ENCODE measurements at regions not wholly inside any gene's neighbourhood (a gene's known extent, or its start where the extent isn't known, plus 50 kb on each side); places are given as distances from the start of the nearest gene placed in this dataset.
A peak's percentile ranks its signal among the peaks of the same experiment; 100 is the strongest.
"Not testable (repeated sequence)": the region's sequence is repeated elsewhere in the genome, so short reads cannot be mapped to it uniquely, and the experiment has no call there.

DNA sequence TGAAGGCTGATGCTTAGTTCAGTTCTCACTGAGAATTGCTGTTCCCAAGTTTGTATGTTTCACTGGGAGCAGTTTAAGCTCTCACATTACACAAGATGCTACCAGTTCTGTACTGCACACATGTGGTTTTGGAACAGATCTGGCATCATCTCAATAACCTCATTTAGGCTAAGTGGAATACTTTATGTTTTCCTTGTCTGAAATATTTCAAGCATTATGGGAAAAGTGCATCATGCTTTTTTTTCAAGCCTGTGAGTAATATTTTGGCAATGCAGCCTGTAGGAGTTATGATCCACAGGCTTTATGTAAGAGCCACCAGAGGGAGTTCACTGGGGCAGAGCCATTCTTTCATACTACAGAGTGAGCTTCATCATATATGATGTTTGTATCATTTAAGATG is 141.5 kb downstream of the OR4C45 start:
- Histone ChIP-seq H3K9ac (ENCODE audit: low read length in 5 of 5) (no peak overlapping the region), H3K27me3 (ENCODE audit: control insufficient read depth in 5 of 5, insufficient read depth in 4 of 5, low read length in 5 of 5) (no peaks in the 10 kb centered on the region), H3K36me3 (ENCODE audit: control insufficient read depth in 5 of 5, insufficient read depth in 5 of 5, low read length in 5 of 5) (no peaks in the 10 kb centered on the region), H3K4me1 (ENCODE audit: control insufficient read depth in 5 of 5, insufficient read depth in 5 of 5, low read length in 5 of 5) (peaks cover 0 to 8% (median 5%) of the 10 kb centered on the region in 5 donors), H3K4me3 (ENCODE audit: low read depth in 1 of 5, low read length in 5 of 5) (no peak overlapping the region), H3K27ac (ENCODE audit: low read depth, low read length) (no peak overlapping the region), H3K9me3 (ENCODE audit: control insufficient read depth in 5 of 5, low read length in 5 of 5) (no peaks in the 10 kb centered on the region)

DNA sequence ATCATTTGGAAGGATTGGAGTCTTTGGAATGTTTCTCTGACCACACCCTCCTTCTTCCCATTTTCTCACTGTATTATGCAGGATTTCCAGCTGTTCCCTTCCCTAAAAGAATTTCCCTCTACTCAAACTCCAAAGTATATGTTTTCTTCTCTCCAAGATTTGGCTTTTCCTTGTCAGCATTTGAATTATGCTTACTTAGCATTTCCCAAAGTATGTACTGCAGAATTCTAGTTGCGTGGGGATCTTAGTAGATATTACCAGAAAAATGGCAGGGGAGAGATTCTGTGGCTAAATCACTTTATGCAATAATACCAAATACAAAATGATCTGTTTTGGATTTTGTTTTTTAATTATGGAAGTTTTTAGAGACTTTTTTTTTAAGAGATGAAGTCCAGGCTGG is 142.3 kb downstream of the OR4C45 start:
- Histone ChIP-seq H3K27me3 (ENCODE audit: control insufficient read depth in 5 of 5, insufficient read depth in 4 of 5, low read length in 5 of 5) (no peaks in the 10 kb centered on the region), H3K27ac (ENCODE audit: low read depth, low read length) (peak overlapping the region; percentile 51), H3K36me3 (ENCODE audit: control insufficient read depth in 5 of 5, insufficient read depth in 5 of 5, low read length in 5 of 5) (no peaks in the 10 kb centered on the region), H3K9me3 (ENCODE audit: control insufficient read depth in 5 of 5, low read length in 5 of 5) (no peaks in the 10 kb centered on the region), H3K9ac (ENCODE audit: low read length in 5 of 5) (no peak overlapping the region), H3K4me1 (ENCODE audit: control insufficient read depth in 5 of 5, insufficient read depth in 5 of 5, low read length in 5 of 5) (peaks cover 0 to 8% (median 5%) of the 10 kb centered on the region in 5 donors), H3K4me3 (ENCODE audit: low read depth in 1 of 5, low read length in 5 of 5) (no peak overlapping the region)

DNA sequence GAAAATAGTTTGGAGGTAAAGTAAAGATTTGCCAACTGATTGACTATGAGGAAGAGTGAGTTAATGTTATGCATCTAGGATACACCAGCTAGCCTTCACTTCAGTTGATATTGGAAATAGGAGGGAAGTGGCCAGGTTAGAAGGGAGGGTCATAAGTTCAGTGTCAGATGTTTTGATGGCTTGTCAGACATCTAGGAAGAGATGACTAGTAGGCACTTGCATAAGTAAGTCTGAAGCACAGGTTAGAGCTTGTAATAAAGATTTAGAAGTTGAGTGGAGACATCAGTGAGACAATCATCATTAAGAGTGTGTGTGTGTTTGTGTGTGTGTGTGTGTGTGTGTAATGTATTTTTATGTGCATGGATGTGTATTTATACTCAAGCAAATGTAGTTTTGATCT is 146.1 kb downstream of the OR4C45 start:
- Histone ChIP-seq H3K36me3 (ENCODE audit: control insufficient read depth in 5 of 5, insufficient read depth in 5 of 5, low read length in 5 of 5) (no peaks in the 10 kb centered on the region), H3K4me1 (ENCODE audit: control insufficient read depth in 5 of 5, insufficient read depth in 5 of 5, low read length in 5 of 5) (peaks cover 0 to 9% (median 5%) of the 10 kb centered on the region in 5 donors), H3K27ac (ENCODE audit: low read depth, low read length) (no peak overlapping the region), H3K4me3 (ENCODE audit: low read depth in 1 of 5, low read length in 5 of 5) (no peak overlapping the region), H3K9ac (ENCODE audit: low read length in 5 of 5) (no peak overlapping the region), H3K9me3 (ENCODE audit: control insufficient read depth in 5 of 5, low read length in 5 of 5) (no peaks in the 10 kb centered on the region), H3K27me3 (ENCODE audit: control insufficient read depth in 5 of 5, insufficient read depth in 4 of 5, low read length in 5 of 5) (no peaks in the 10 kb centered on the region)

DNA sequence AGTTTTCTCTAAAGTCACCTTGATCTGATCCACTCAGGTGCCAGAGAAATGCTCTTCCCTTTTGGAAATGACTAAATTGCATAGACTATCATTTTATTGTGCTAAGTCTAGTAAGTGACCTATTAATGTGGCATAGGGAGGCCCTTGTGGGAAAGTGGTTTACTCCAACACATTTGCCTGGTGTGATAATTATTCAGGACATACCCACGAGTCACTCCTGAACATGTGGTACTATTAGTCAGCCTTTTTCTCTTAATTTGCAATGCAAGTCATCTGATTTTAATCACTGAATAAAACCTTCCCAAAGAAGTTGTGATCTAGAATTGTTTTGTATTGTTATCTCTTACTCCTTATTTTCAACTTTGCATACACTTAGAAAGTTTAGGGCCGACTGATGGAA is 148.7 kb downstream of the OR4C45 start:
- H3K27ac ChIP-seq (ENCODE audit: low read depth, low read length): no peak overlapping the region
- no peaks in the 10 kb centered on the region for H3K27me3 ChIP-seq (ENCODE audit: control insufficient read depth in 5 of 5, insufficient read depth in 4 of 5, low read length in 5 of 5)
- no peaks in the 10 kb centered on the region for H3K36me3 ChIP-seq (ENCODE audit: control insufficient read depth in 5 of 5, insufficient read depth in 5 of 5, low read length in 5 of 5)
- no peak overlapping the region for H3K4me3 ChIP-seq (ENCODE audit: low read depth in 1 of 5, low read length in 5 of 5)
- peaks cover 0 to 6% (median 4%) of the 10 kb centered on the region in 5 donors for H3K4me1 ChIP-seq (ENCODE audit: control insufficient read depth in 5 of 5, insufficient read depth in 5 of 5, low read length in 5 of 5)
- H3K9ac ChIP-seq (ENCODE audit: low read length in 5 of 5): no peak overlapping the region
- H3K9me3 ChIP-seq (ENCODE audit: control insufficient read depth in 5 of 5, low read length in 5 of 5): no peaks in the 10 kb centered on the region

DNA sequence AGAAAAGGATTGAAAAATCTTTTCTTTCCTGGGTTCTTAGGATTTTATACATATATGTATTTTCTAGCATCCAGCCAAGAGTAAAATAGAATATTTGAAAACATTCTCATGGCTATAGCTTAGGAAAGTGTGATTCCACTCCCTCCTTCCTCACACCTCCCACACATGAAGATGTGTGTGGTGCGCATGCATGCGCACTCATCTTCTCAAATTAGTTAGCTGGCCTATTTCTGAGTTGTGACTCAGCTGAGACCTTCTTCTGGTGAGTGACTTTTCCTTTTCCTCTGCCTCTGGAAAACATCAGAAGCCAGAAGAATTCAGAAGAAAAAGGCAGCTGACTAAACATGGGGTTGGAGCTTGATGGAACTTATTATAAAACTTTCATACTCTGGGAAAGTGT is 149.8 kb downstream of the OR4C45 start:
- no peak overlapping the region for H3K27ac ChIP-seq (ENCODE audit: low read depth, low read length)
- H3K9ac ChIP-seq (ENCODE audit: low read length in 5 of 5): no peak overlapping the region
- H3K4me1 ChIP-seq (ENCODE audit: control insufficient read depth in 5 of 5, insufficient read depth in 5 of 5, low read length in 5 of 5): peaks cover 0 to 10% (median 8%) of the 10 kb centered on the region in 5 donors

DNA sequence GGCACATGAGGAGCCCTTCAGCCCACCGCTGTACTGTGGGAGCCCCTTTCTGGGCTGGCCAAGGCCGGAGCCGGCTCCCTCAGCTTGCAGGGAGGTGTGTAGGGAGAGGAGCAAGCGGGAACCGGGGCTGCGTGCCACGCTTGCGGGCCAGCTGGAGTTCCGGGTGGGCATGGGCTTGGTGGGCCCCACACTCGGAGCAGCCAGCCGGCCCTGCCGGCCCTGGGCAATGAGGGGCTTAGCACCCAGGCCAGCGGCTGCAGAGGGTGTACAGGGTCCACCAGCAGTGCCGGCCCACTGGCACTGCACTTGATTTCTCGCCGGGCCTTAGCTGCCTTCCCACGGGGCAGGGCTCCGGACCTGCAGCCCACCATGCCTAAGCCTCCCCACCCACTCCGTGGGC is 150.5 kb downstream of the OR4C45 start:
- H3K36me3 ChIP-seq (ENCODE audit: control insufficient read depth in 5 of 5, insufficient read depth in 5 of 5, low read length in 5 of 5): not testable (repeated sequence)

More for the DNA sequence above, 149.8 kb downstream of the OR4C45 start:
- Histone ChIP-seq H3K27me3 (ENCODE audit: control insufficient read depth in 5 of 5, insufficient read depth in 4 of 5, low read length in 5 of 5) (no peaks in the 10 kb centered on the region), H3K36me3 (ENCODE audit: control insufficient read depth in 5 of 5, insufficient read depth in 5 of 5, low read length in 5 of 5) (no peaks in the 10 kb centered on the region), H3K4me3 (ENCODE audit: low read depth in 1 of 5, low read length in 5 of 5) (no peak overlapping the region), H3K9me3 (ENCODE audit: control insufficient read depth in 5 of 5, low read length in 5 of 5) (no peaks in the 10 kb centered on the region)

DNA sequence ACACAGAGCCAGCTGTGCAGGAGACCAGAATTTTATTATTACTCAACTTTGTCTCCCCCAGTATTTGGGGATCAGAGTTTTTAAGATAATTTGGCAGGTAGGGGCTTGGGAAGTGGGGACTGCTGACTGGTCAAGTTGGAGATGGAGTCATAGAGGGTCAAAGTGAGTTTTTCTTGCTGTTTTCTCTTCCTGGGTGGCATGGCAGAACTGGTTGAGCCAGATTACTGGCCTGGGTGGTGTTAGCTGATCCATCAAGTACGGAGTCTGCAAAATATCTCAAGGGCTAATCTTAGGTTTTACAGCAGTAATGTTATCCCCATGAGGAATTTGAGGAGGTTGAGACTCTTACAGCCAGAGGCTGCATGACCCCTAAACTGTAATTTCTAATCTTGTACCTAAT is 153.5 kb downstream of the OR4C45 start:
- Histone ChIP-seq H3K27ac (ENCODE audit: low read depth, low read length) (no peak overlapping the region), H3K4me1 (ENCODE audit: control insufficient read depth in 5 of 5, insufficient read depth in 5 of 5, low read length in 5 of 5) (peaks cover 0 to 15% (median 12%) of the 10 kb centered on the region in 5 donors), H3K27me3 (ENCODE audit: control insufficient read depth in 5 of 5, insufficient read depth in 4 of 5, low read length in 5 of 5) (no peaks in the 10 kb centered on the region), H3K9me3 (ENCODE audit: control insufficient read depth in 5 of 5, low read length in 5 of 5) (no peaks in the 10 kb centered on the region), H3K36me3 (ENCODE audit: control insufficient read depth in 5 of 5, insufficient read depth in 5 of 5, low read length in 5 of 5) (no peaks in the 10 kb centered on the region), H3K9ac (ENCODE audit: low read length in 5 of 5) (no peak overlapping the region), H3K4me3 (ENCODE audit: low read depth in 1 of 5, low read length in 5 of 5) (no peak overlapping the region)

More for the DNA sequence above, 150.5 kb downstream of the OR4C45 start:
- not testable (repeated sequence) for H3K4me3 ChIP-seq (ENCODE audit: low read depth in 1 of 5, low read length in 5 of 5); H3K9me3 ChIP-seq (ENCODE audit: control insufficient read depth in 5 of 5, low read length in 5 of 5); H3K27ac ChIP-seq (ENCODE audit: low read depth, low read length); H3K27me3 ChIP-seq (ENCODE audit: control insufficient read depth in 5 of 5, insufficient read depth in 4 of 5, low read length in 5 of 5); H3K9ac ChIP-seq (ENCODE audit: low read length in 5 of 5)
- H3K4me1 ChIP-seq (ENCODE audit: control insufficient read depth in 5 of 5, insufficient read depth in 5 of 5, low read length in 5 of 5): peaks cover 0 to 15% (median 12%) of the 10 kb centered on the region in 5 donors

DNA sequence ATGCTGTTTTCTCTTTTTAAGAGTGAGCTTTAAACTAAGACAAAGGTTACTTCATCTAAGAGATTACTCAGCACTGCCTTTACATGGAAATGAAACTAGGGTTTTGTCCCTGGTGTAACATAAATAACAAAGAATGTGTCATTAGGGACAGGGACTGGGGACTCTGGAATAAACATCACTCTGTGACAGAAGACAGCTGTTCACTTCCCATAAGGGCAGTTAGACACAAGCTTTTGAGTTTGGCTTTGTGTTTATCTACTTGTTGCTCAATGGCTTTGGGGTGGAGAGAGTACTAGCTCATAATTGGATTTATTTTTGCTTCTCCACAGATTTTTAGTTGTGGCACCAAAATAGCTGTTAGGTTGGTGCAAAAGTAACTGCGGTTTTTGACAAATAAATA is 154.5 kb downstream of the OR4C45 start:
- peaks cover 0 to 15% (median 12%) of the 10 kb centered on the region in 5 donors for H3K4me1 ChIP-seq (ENCODE audit: control insufficient read depth in 5 of 5, insufficient read depth in 5 of 5, low read length in 5 of 5)
- no peak overlapping the region for H3K4me3 ChIP-seq (ENCODE audit: low read depth in 1 of 5, low read length in 5 of 5)
- peak overlapping the region; percentile 11 for H3K27ac ChIP-seq (ENCODE audit: low read depth, low read length)
- H3K36me3 ChIP-seq (ENCODE audit: control insufficient read depth in 5 of 5, insufficient read depth in 5 of 5, low read length in 5 of 5): no peaks in the 10 kb centered on the region
- no peaks in the 10 kb centered on the region for H3K27me3 ChIP-seq (ENCODE audit: control insufficient read depth in 5 of 5, insufficient read depth in 4 of 5, low read length in 5 of 5)
- H3K9me3 ChIP-seq (ENCODE audit: control insufficient read depth in 5 of 5, low read length in 5 of 5): no peaks in the 10 kb centered on the region
- no peak overlapping the region for H3K9ac ChIP-seq (ENCODE audit: low read length in 5 of 5)

DNA sequence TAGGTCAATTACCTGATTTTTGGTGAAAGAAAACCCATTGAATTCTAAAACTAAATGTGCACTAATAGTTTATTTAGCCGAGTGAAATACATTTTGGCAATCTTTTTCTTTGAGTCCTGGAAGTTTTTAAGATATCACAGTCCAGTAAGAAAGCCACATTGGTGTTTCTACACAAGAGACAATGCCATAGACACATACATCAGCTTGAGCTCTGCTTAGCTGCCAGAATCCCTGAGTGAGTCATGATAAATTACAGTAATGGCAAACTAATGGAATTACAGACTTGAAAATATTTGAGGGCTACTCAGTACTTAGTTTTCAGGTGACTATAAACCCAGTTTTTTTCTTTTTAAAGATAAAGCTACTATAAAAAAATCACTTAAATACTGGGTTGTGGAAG is 155.4 kb downstream of the OR4C45 start:
- Histone ChIP-seq H3K27me3 (ENCODE audit: control insufficient read depth in 5 of 5, insufficient read depth in 4 of 5, low read length in 5 of 5) (no peaks in the 10 kb centered on the region), H3K9ac (ENCODE audit: low read length in 5 of 5) (no peak overlapping the region), H3K36me3 (ENCODE audit: control insufficient read depth in 5 of 5, insufficient read depth in 5 of 5, low read length in 5 of 5) (no peaks in the 10 kb centered on the region), H3K9me3 (ENCODE audit: control insufficient read depth in 5 of 5, low read length in 5 of 5) (no peaks in the 10 kb centered on the region), H3K4me3 (ENCODE audit: low read depth in 1 of 5, low read length in 5 of 5) (no peak overlapping the region), H3K4me1 (ENCODE audit: control insufficient read depth in 5 of 5, insufficient read depth in 5 of 5, low read length in 5 of 5) (peaks cover 0 to 13% (median 12%) of the 10 kb centered on the region in 5 donors), H3K27ac (ENCODE audit: low read depth, low read length) (peak overlapping the region; percentile 11)

DNA sequence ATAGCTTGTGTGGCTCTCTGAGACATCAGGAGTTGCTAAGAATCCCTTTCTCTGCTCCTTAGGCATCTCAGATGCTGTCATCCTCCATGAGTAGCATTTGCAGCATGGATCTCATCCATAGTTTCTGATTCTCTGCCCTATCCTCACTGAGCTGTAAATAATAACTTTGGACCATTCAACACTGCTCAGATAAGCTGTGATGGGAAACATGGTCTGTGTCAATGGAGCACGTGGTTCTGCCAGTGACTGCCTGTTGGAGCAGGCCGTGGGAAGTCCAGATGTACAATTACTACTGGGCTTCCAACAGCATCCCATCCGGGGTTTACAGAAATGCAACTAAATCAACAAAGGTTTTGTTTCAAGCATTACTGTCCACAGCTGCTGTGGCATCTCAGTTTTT is 160.1 kb downstream of the OR4C45 start:
- Histone ChIP-seq H3K9ac (ENCODE audit: low read length in 5 of 5) (no peak overlapping the region), H3K27me3 (ENCODE audit: control insufficient read depth in 5 of 5, insufficient read depth in 4 of 5, low read length in 5 of 5) (no peaks in the 10 kb centered on the region), H3K36me3 (ENCODE audit: control insufficient read depth in 5 of 5, insufficient read depth in 5 of 5, low read length in 5 of 5) (no peaks in the 10 kb centered on the region), H3K4me3 (ENCODE audit: low read depth in 1 of 5, low read length in 5 of 5) (no peak overlapping the region), H3K27ac (ENCODE audit: low read depth, low read length) (no peak overlapping the region), H3K4me1 (ENCODE audit: control insufficient read depth in 5 of 5, insufficient read depth in 5 of 5, low read length in 5 of 5) (peaks cover 0 to 2% (median 2%) of the 10 kb centered on the region in 5 donors), H3K9me3 (ENCODE audit: control insufficient read depth in 5 of 5, low read length in 5 of 5) (no peaks in the 10 kb centered on the region)

DNA sequence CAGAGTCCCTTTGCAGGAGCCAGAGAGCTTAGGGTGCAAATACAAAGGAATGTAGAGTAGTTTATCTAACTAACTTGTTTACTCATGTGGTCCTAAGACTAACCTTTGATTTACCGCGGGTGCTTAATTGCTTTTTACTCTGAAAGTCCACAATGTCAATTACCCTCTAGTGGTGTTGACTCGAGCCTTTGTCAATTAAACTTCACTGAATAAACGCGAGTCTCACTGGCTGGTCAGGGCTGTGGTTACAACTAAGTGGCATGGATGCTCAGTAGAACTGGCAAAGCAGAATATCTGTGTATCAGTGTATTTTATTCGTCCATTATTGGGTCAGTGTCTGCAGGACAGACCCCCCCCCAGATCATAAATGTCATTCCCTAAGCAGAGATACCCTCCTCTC is 181.7 kb downstream of the OR4C45 start:
- Histone ChIP-seq H3K4me1 (ENCODE audit: control insufficient read depth in 5 of 5, insufficient read depth in 5 of 5, low read length in 5 of 5) (no peaks in the 10 kb centered on the region), H3K27ac (ENCODE audit: low read depth, low read length) (no peak overlapping the region), H3K4me3 (ENCODE audit: low read depth in 1 of 5, low read length in 5 of 5) (no peak overlapping the region), H3K27me3 (ENCODE audit: control insufficient read depth in 5 of 5, insufficient read depth in 4 of 5, low read length in 5 of 5) (no peaks in the 10 kb centered on the region), H3K9me3 (ENCODE audit: control insufficient read depth in 5 of 5, low read length in 5 of 5) (peaks cover 0 to 6% (median 5%) of the 10 kb centered on the region in 5 donors), H3K36me3 (ENCODE audit: control insufficient read depth in 5 of 5, insufficient read depth in 5 of 5, low read length in 5 of 5) (no peaks in the 10 kb centered on the region), H3K9ac (ENCODE audit: low read length in 5 of 5) (no peak overlapping the region)

Measured in subcutaneous abdominal adipose tissue (tissue), 5 donors.